Esophagus (tissue), 2 donors: ENCODE measurements at regions not wholly inside any gene's neighbourhood (a gene's known extent, or its start where the extent isn't known, plus 50 kb on each side); places are given as distances from the start of the nearest gene placed in this dataset.

Source experiments
- H3K27ac ChIP-seq, 2 donors: one replicate each; pipeline ENCODE4 v1.5.1; 2013; ENCODE audit warnings: low read depth in 2 of 2, mild to moderate bottlenecking in 2 of 2, inconsistent platforms in 1 of 2, low read length in 1 of 2, moderate library complexity in 1 of 2
- H3K27me3 ChIP-seq, 2 donors: one replicate each; pipeline ENCODE4 v1.6.1; 2013; ENCODE audit warnings: low read length in 2 of 2, control low read depth in 1 of 2, mild to moderate bottlenecking in 1 of 2; ENCODE audit not compliant: insufficient read depth in 2 of 2, control insufficient read depth in 1 of 2
- H3K36me3 ChIP-seq, 2 donors: one replicate each; pipeline ENCODE4 v1.6.1; 2013; ENCODE audit warnings: low read length in 1 of 2; ENCODE audit not compliant: control insufficient read depth in 2 of 2, insufficient read depth in 2 of 2
- H3K4me1 ChIP-seq, 2 donors: one replicate each; pipeline ENCODE4 v1.6.1; 2013; ENCODE audit warnings: low read length in 1 of 2; ENCODE audit not compliant: control insufficient read depth in 2 of 2, insufficient read depth in 2 of 2
- H3K4me3 ChIP-seq, 2 donors: one replicate each; pipeline ENCODE4 v1.5.1; 2013; ENCODE audit warnings: low read length in 2 of 2, mild to moderate bottlenecking in 2 of 2, low read depth in 1 of 2, moderate library complexity in 1 of 2
- H3K9me3 ChIP-seq, 2 donors: one replicate each; pipeline ENCODE4 v1.6.1; 2013; ENCODE audit warnings: mild to moderate bottlenecking in 2 of 2, low read depth in 1 of 2, low read length in 1 of 2, moderate library complexity in 1 of 2; ENCODE audit not compliant: control insufficient read depth in 2 of 2, insufficient read depth in 1 of 2
- WGBS, 2 donors: extraction: QIAGEN DNeasy Blood & Tissue Kit; methylation state at CpG; one replicate each; pipeline ENCODE4 v1.1.7; 2013; 5-methylcytosine and 5-hydroxymethylcytosine counted together
- donor health status: healthy with polysubstance abuse.
- donor health status: Bipolar disorder and iron deficiency.

- H3K9me3 ChIP-seq = no peaks in the 10 kb centered on the region
- 87 to 91% methylated on average over 4 of the region's 4 CpGs for WGBS, 2 donors
- no peaks in the 10 kb centered on the region for H3K36me3 ChIP-seq
- no peaks in the 10 kb centered on the region for H3K4me1 ChIP-seq
- H3K4me3 ChIP-seq = no peak overlapping the region
- no peak overlapping the region for H3K27ac ChIP-seq
- no peaks in the 10 kb centered on the region for H3K27me3 ChIP-seq
These were observed 287.3 kb upstream of the MTNR1B start for GRCh38 chr11:92682136-92682535.

- Histone ChIP-seq H3K36me3 (no peaks in the 10 kb centered on the region), H3K9me3 (no peaks in the 10 kb centered on the region), H3K27me3 (no peaks in the 10 kb centered on the region), H3K27ac (no peak overlapping the region), H3K4me3 (no peak overlapping the region), H3K4me1 (no peaks in the 10 kb centered on the region)
- WGBS, 2 donors = 99 to 100% methylated on average over 1 of the region's 1 CpG
These were observed 286.5 kb upstream of the MTNR1B start for GRCh38 chr11:92682952-92683351.

GRCh38 chr11:92685049-92685448 lies 284.4 kb upstream of the MTNR1B start:
- Histone ChIP-seq H3K4me1 (no peaks in the 10 kb centered on the region), H3K36me3 (no peaks in the 10 kb centered on the region), H3K4me3 (no peak overlapping the region), H3K27ac (no peak overlapping the region), H3K9me3 (no peaks in the 10 kb centered on the region), H3K27me3 (no peaks in the 10 kb centered on the region)
- 88 to 91% methylated on average over 2 of the region's 2 CpGs for WGBS, 2 donors

GRCh38 chr11:92687724-92688123 lies 281.7 kb upstream of the MTNR1B start:
- Histone ChIP-seq H3K9me3 (no peaks in the 10 kb centered on the region), H3K27ac (no peak overlapping the region), H3K36me3 (no peaks in the 10 kb centered on the region), H3K4me1 (no peaks in the 10 kb centered on the region), H3K27me3 (no peaks in the 10 kb centered on the region), H3K4me3 (no peak overlapping the region)
- 86 to 88% methylated on average over 4 of the region's 4 CpGs for WGBS, 2 donors

- Histone ChIP-seq H3K36me3 (no peaks in the 10 kb centered on the region), H3K9me3 (no peaks in the 10 kb centered on the region), H3K4me3 (no peak overlapping the region), H3K4me1 (no peaks in the 10 kb centered on the region), H3K27me3 (no peaks in the 10 kb centered on the region), H3K27ac (no peak overlapping the region)
- WGBS, 2 donors = 73 to 81% methylated on average over 1 of the region's 1 CpG
These were observed 281.0 kb upstream of the MTNR1B start for GRCh38 chr11:92688416-92688815.

- Histone ChIP-seq H3K9me3 (no peaks in the 10 kb centered on the region), H3K4me1 (no peaks in the 10 kb centered on the region), H3K36me3 (no peaks in the 10 kb centered on the region), H3K4me3 (no peak overlapping the region), H3K27ac (no peak overlapping the region), H3K27me3 (no peaks in the 10 kb centered on the region)
- WGBS, 2 donors = 59 to 65% methylated on average over 2 of the region's 2 CpGs
These were observed 276.5 kb upstream of the MTNR1B start for GRCh38 chr11:92692826-92693546.

GRCh38 chr11:92696076-92696475 lies 273.4 kb upstream of the MTNR1B start:
- H3K27ac ChIP-seq = no peak overlapping the region
- H3K36me3 ChIP-seq = no peaks in the 10 kb centered on the region
- no peaks in the 10 kb centered on the region for H3K4me1 ChIP-seq
- no peaks in the 10 kb centered on the region for H3K27me3 ChIP-seq
- H3K9me3 ChIP-seq = no peaks in the 10 kb centered on the region
- whole genome bisulfite sequencing, 2 donors = 71 to 85% methylated on average over 1 of the region's 1 CpG
- no peak overlapping the region for H3K4me3 ChIP-seq

GRCh38 chr11:92697461-92698312 lies 271.8 kb upstream of the MTNR1B start:
- WGBS, 2 donors = 73 to 75% methylated on average over 11 of the region's 11 CpGs
- H3K36me3 ChIP-seq = no peaks in the 10 kb centered on the region
- H3K4me1 ChIP-seq = no peaks in the 10 kb centered on the region
- no peak overlapping the region for H3K4me3 ChIP-seq
- no peaks in the 10 kb centered on the region for H3K27me3 ChIP-seq
- no peak overlapping the region for H3K27ac ChIP-seq
- no peaks in the 10 kb centered on the region for H3K9me3 ChIP-seq

- H3K36me3 ChIP-seq = no peaks in the 10 kb centered on the region
- 50 to 70% methylated on average over 2 of the region's 2 CpGs for WGBS, 2 donors
- H3K27ac ChIP-seq = no peak overlapping the region
- H3K4me3 ChIP-seq = no peak overlapping the region
- H3K27me3 ChIP-seq = no peaks in the 10 kb centered on the region
- H3K9me3 ChIP-seq = no peaks in the 10 kb centered on the region
- no peaks in the 10 kb centered on the region for H3K4me1 ChIP-seq
These were observed 270.7 kb upstream of the MTNR1B start for GRCh38 chr11:92698742-92699141.
